ENCODE measurements at regions not wholly inside any gene's neighbourhood (a gene's known extent, or its start where the extent isn't known, plus 50 kb on each side); places are given as distances from the start of the nearest gene placed in this dataset.

DNA sequence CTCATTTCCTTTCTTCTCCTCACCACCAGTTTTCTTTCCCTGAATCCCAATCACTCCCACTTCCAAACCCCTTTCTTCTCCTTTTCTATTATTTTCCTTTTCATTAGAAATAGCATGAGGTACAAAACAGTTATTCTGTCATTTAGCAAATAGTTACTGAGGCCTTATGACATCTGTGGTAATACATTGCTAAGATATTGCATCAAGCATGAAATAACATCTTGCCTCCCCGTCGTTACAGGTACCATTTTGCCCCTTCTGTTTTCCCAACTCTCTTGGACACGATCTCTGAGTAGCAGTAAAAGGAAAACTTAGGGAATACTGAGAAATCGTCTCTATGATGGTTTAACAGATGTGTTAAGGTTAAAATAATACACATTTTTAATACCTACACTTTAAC is 175.8 kb upstream of the SOX5 start:
- Mint-ChIP-seq H3K36me3 (no peaks in the 10 kb centered on the region), H3K4me3 (no peak overlapping the region), H3K27me3 (no peaks in the 10 kb centered on the region), H3K27ac (no peak overlapping the region), H3K9me3 (peaks cover 1% of the 10 kb centered on the region), H3K4me1 (no peaks in the 10 kb centered on the region)
- no peak for ATAC-seq (ENCODE audit: low read depth)
- no peak for DNase-seq
- POLR2A ChIA-PET: no interaction called here

- no peaks in the 10 kb centered on the region for H3K36me3 Mint-ChIP-seq
- H3K9me3 Mint-ChIP-seq: peaks cover 1% of the 10 kb centered on the region
- DNase-seq: no peak
- no peak for ATAC-seq (ENCODE audit: low read depth)
- H3K27me3 Mint-ChIP-seq: no peaks in the 10 kb centered on the region
- H3K4me3 Mint-ChIP-seq: no peak overlapping the region
- H3K4me1 Mint-ChIP-seq: no peaks in the 10 kb centered on the region
- POLR2A ChIA-PET: no interaction called here
- no peak overlapping the region for H3K27ac Mint-ChIP-seq
Observed at GRCh38 chr12:24121911-24122310, 172.4 kb upstream of the SOX5 start.

DNA sequence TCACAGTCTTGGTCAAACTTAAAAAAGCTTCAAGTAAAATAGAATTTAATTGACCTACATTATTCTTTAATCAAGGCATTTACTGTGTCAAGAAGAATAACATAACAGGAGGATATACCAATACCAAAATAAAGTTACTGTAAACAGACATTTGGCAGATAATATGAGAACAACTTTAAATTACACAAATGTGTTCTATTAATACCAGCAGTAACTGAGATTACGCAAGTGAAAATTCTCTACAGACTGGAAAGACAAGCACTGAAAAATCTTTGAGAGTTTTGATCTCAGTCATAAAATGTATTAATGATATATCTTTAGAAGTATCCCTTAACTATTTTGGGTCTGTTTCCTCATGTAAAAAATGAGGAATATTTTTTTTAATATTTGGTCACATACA is 169.2 kb upstream of the SOX5 start:
- no peak overlapping the region for H3K4me3 Mint-ChIP-seq
- H3K27me3 Mint-ChIP-seq: no peaks in the 10 kb centered on the region
- POLR2A ChIA-PET: no interaction called here
- no peak for ATAC-seq (ENCODE audit: low read depth)
- no peak for DNase-seq
- H3K4me1 Mint-ChIP-seq: no peaks in the 10 kb centered on the region
- H3K9me3 Mint-ChIP-seq: peaks cover 1% of the 10 kb centered on the region
- H3K27ac Mint-ChIP-seq: no peak overlapping the region
- H3K36me3 Mint-ChIP-seq: no peaks in the 10 kb centered on the region

- POLR2A ChIA-PET: no interaction called here
- Mint-ChIP-seq H3K4me3 (no peak overlapping the region), H3K27me3 (no peaks in the 10 kb centered on the region), H3K9me3 (peaks cover 1% of the 10 kb centered on the region), H3K27ac (no peak overlapping the region), H3K4me1 (no peaks in the 10 kb centered on the region), H3K36me3 (no peaks in the 10 kb centered on the region)
- DNase-seq (no peak), ATAC-seq (ENCODE audit: low read depth) (no peak)
Observed at GRCh38 chr12:24116548-24116947, 167.1 kb upstream of the SOX5 start.

DNA sequence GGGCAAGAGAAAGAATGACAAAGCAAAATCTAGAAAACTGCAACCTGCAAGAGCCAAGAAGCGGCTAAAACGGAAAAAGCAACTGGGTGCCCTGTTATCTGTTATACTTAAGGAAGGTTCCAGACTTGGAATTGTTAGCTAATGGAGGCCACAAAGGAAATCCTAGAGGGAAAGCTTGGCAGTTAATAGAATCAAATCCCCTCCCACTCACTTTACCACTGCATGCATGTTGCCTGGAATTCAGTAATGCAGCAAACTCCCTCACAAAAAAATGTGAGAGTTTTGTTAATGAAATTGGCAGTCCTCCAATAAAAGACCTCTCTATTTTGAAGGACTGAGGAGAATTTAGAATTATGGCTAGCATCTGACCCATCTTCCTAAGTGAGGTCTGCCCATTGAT is 164.2 kb upstream of the SOX5 start:
- Mint-ChIP-seq H3K4me1 (no peaks in the 10 kb centered on the region), H3K4me3 (no peak overlapping the region), H3K27ac (no peak overlapping the region), H3K9me3 (peaks cover 1% of the 10 kb centered on the region), H3K36me3 (no peaks in the 10 kb centered on the region), H3K27me3 (no peaks in the 10 kb centered on the region)
- ATAC-seq (ENCODE audit: low read depth): no peak
- DNase-seq: no peak
- POLR2A ChIA-PET: no interaction called here

DNA sequence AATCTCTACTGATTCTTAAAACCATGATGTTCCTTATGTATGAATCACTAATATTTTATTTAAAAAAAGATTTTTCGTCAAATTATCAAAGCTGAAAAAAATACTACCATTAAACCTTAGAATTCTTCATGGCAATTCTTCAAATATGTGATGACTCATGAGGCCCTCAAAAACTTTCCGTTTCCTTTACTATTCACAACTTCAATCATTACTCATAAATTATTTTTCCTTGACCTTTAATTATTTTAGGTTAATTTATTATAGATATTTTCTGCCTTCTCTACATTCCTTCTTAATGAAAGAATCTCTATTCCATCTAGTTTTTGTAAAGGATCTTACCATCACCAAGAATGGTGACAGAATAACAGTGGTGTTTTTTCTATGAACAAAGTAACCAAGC is 162.1 kb upstream of the SOX5 start:
- Mint-ChIP-seq H3K4me3 (no peak overlapping the region), H3K4me1 (no peaks in the 10 kb centered on the region), H3K27me3 (no peaks in the 10 kb centered on the region), H3K27ac (no peak overlapping the region), H3K36me3 (no peaks in the 10 kb centered on the region), H3K9me3 (peaks cover 1% of the 10 kb centered on the region)
- ATAC-seq (ENCODE audit: low read depth) (no peak), DNase-seq (no peak)
- POLR2A ChIA-PET: no interaction called here

DNA sequence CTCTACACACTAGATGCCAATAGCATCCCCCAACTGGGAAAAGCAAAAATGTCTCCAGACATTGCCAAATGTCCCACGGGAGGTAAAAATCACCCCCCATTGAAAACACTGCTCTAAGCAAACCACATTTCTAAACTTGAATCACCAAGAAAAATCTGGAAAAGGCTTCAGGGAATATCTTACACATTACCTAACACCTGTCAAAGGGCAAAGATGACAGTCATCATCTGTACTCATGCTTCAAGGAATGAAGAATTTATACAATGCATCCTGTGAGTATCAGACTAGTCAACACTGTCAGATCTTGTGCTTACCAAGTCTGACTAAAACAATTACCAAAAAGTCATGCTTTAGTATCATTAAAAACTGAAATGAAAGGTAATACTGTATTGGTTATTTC is 161.6 kb upstream of the SOX5 start:
- no peak for ATAC-seq (ENCODE audit: low read depth)
- H3K27ac Mint-ChIP-seq: no peak overlapping the region
- H3K27me3 Mint-ChIP-seq: no peaks in the 10 kb centered on the region
- DNase-seq: no peak
- H3K9me3 Mint-ChIP-seq: peaks cover 1% of the 10 kb centered on the region
- POLR2A ChIA-PET: no interaction called here
- H3K36me3 Mint-ChIP-seq: no peaks in the 10 kb centered on the region
- H3K4me1 Mint-ChIP-seq: no peaks in the 10 kb centered on the region
- no peak overlapping the region for H3K4me3 Mint-ChIP-seq

DNA sequence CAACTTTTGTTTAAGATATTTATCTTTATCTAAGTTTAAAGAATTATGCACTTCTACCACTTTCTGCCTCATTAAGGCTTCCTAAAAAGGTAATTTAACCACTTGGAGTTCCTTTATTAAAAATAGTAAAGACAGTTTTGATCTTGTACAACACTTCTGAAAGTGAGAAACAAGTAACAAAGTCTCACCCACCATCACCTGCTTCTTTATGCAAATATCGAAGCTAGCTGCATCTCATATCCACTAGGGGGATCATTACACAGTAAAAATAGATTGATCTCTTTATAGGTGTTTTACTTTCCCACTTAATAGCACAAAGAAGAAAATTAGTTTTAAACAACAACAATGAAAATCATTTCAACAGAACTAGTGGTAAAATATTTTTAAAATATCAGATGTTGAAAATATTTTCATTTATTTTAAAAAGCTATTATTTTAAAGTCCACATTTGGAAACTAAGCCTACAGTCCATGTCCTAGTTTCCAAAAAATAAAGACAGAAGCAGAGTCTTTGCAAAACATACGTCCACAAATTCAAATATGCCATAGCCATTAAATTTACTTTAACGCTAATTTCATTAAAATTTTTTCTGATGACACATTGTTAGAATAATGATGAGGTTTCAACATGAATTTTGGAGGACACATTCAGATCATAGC is 160.0 kb upstream of the SOX5 start:
- DNase-seq (no peak), ATAC-seq (ENCODE audit: low read depth) (no peak)
- no peaks in the 10 kb centered on the region for H3K4me1 Mint-ChIP-seq
- H3K27ac Mint-ChIP-seq: no peak overlapping the region
- H3K36me3 Mint-ChIP-seq: no peaks in the 10 kb centered on the region
- H3K4me3 Mint-ChIP-seq: no peak overlapping the region
- H3K9me3 Mint-ChIP-seq: peaks cover 1% of the 10 kb centered on the region
- POLR2A ChIA-PET: no interaction called here
- H3K27me3 Mint-ChIP-seq: no peaks in the 10 kb centered on the region

- Mint-ChIP-seq H3K9me3 (no peaks in the 10 kb centered on the region), H3K27ac (no peak overlapping the region), H3K36me3 (no peaks in the 10 kb centered on the region), H3K4me3 (no peak overlapping the region), H3K4me1 (no peaks in the 10 kb centered on the region), H3K27me3 (no peaks in the 10 kb centered on the region)
- POLR2A ChIA-PET: no interaction called here
- DNase-seq (no peak), ATAC-seq (ENCODE audit: low read depth) (no peak)
Observed at GRCh38 chr12:24102676-24103075, 153.2 kb upstream of the SOX5 start.

DNA sequence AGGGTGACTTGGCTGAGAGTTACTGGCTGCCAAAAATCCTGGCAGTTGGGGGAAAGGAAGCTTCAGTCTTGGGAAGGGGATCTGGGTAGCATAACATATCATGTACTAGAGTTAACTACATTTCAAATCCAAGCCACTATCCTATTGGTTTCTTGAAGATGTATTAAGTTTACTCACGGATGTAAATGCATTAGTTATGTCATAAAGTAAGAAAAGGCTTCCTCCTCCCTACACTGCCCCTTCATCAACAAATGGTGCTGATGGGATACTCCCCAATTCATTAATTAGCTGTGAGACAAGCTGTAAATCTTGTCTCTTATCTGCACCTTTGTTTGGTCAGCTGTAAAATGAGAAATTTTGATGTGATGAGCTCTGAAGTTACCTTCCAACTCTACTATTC is 150.1 kb upstream of the SOX5 start:
- no peaks in the 10 kb centered on the region for H3K27me3 Mint-ChIP-seq
- no peaks in the 10 kb centered on the region for H3K9me3 Mint-ChIP-seq
- no peak for DNase-seq
- H3K4me3 Mint-ChIP-seq: no peak overlapping the region
- POLR2A ChIA-PET: no interaction called here
- ATAC-seq (ENCODE audit: low read depth): no peak
- H3K4me1 Mint-ChIP-seq: no peaks in the 10 kb centered on the region
- H3K27ac Mint-ChIP-seq: no peak overlapping the region
- no peaks in the 10 kb centered on the region for H3K36me3 Mint-ChIP-seq

DNA sequence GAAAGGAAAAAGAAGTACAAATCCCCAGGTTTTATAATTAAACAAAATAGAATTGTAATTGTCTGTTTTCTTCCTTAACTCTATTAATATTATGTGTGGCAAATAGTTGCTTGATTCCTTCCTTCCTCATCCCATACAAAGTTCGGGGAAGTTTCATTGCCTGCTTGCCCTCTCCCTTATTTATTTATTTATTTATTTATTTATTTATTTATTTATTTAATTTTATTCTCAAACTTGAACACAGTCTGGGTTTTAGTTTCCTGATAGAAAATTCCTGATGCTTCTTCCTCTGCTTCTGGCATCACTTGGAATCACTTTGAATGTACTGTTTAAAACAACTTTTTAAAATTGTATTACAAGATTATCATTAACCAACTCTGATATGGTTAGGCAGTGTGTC is 145.8 kb upstream of the SOX5 start:
- H3K36me3 Mint-ChIP-seq: no peaks in the 10 kb centered on the region
- no peaks in the 10 kb centered on the region for H3K4me1 Mint-ChIP-seq
- no peak overlapping the region for H3K27ac Mint-ChIP-seq
- DNase-seq: no peak
- H3K27me3 Mint-ChIP-seq: no peaks in the 10 kb centered on the region
- peaks cover 1% of the 10 kb centered on the region for H3K9me3 Mint-ChIP-seq
- no peak for ATAC-seq (ENCODE audit: low read depth)
- POLR2A ChIA-PET: no interaction called here
- H3K4me3 Mint-ChIP-seq: no peak overlapping the region

- Mint-ChIP-seq H3K9me3 (peaks cover 1% of the 10 kb centered on the region), H3K27me3 (no peaks in the 10 kb centered on the region), H3K4me3 (no peak overlapping the region), H3K36me3 (no peaks in the 10 kb centered on the region), H3K27ac (no peak overlapping the region), H3K4me1 (no peaks in the 10 kb centered on the region)
- no peak for DNase-seq
- POLR2A ChIA-PET: no interaction called here
- ATAC-seq (ENCODE audit: low read depth): no peak
Observed at GRCh38 chr12:24089510-24089890, 140.0 kb upstream of the SOX5 start.

GRCh38 chr12:24088751-24089509 is 139.5 kb upstream of the SOX5 start:
- ATAC-seq (ENCODE audit: low read depth): no peak
- no peaks in the 10 kb centered on the region for H3K27me3 Mint-ChIP-seq
- no peak overlapping the region for H3K4me3 Mint-ChIP-seq
- peaks cover 1% of the 10 kb centered on the region for H3K9me3 Mint-ChIP-seq
- H3K4me1 Mint-ChIP-seq: no peaks in the 10 kb centered on the region
- POLR2A ChIA-PET: no interaction called here
- no peak overlapping the region for H3K27ac Mint-ChIP-seq
- DNase-seq: no peak
- H3K36me3 Mint-ChIP-seq: no peaks in the 10 kb centered on the region

GRCh38 chr12:24087294-24087693 is 137.8 kb upstream of the SOX5 start:
- Mint-ChIP-seq H3K9me3 (no peaks in the 10 kb centered on the region), H3K27me3 (no peaks in the 10 kb centered on the region), H3K4me1 (no peaks in the 10 kb centered on the region), H3K4me3 (no peak overlapping the region), H3K36me3 (no peaks in the 10 kb centered on the region), H3K27ac (no peak overlapping the region)
- DNase-seq (no peak), ATAC-seq (ENCODE audit: low read depth) (no peak)
- POLR2A ChIA-PET: no interaction called here
